Dedifferentiated amniotic fluid mesenchymal stem cell (primary cell): ENCODE measurements at regions not wholly inside any gene's neighbourhood (a gene's known extent, or its start where the extent isn't known, plus 50 kb on each side); places are given as distances from the start of the nearest gene placed in this dataset.

Experiments
- DNase-seq: peaks from one replicate; pipeline ENCODE4 v3.0.0-alpha.2; 2016; ENCODE audit errors: extremely low spot score

- DNase-seq = no peak
Measured at GRCh38 chr6:117168296-117169063, 96.9 kb upstream of the VGLL2 start.

- no peak for DNase-seq
Measured at GRCh38 chr6:117169064-117169665, 96.2 kb upstream of the VGLL2 start.

- DNase-seq = no peak
Measured at GRCh38 chr6:117169781-117170281, 95.5 kb upstream of the VGLL2 start.

- no peak for DNase-seq
Measured at GRCh38 chr6:117174835-117175360, 90.5 kb upstream of the VGLL2 start.

- no peak for DNase-seq
Measured at GRCh38 chr6:117188627-117189201, 76.6 kb upstream of the VGLL2 start.

- DNase-seq = no peak
Measured at GRCh38 chr6:117191009-117191408, 74.3 kb upstream of the VGLL2 start.

GRCh38 chr6:117191448-117191847 is 73.9 kb upstream of the VGLL2 start:
- DNase-seq = no peak

GRCh38 chr6:117194271-117194670 is 71.1 kb upstream of the VGLL2 start:
- no peak for DNase-seq

GRCh38 chr6:117194978-117195377 is 70.4 kb upstream of the VGLL2 start:
- DNase-seq = no peak

GRCh38 chr6:117195728-117196127 is 69.6 kb upstream of the VGLL2 start:
- no peak for DNase-seq

GRCh38 chr6:117200067-117200466 is 65.3 kb upstream of the VGLL2 start:
- DNase-seq = no peak

GRCh38 chr6:117204903-117205302 is 60.5 kb upstream of the VGLL2 start:
- DNase-seq = no peak

- no peak for DNase-seq
Measured at GRCh38 chr6:117205876-117206275, 59.5 kb upstream of the VGLL2 start.

GRCh38 chr6:117206522-117206921 is 58.8 kb upstream of the VGLL2 start:
- no peak for DNase-seq

GRCh38 chr6:117206944-117207687 is 58.2 kb upstream of the VGLL2 start:
- no peak for DNase-seq

- DNase-seq = no peak
Measured at GRCh38 chr6:117210279-117210678, 55.1 kb upstream of the VGLL2 start.

GRCh38 chr6:117215353-117216090 is 49.8 kb upstream of the VGLL2 start:
- DNase-seq = no peak
